GM23248 (cell line): ENCODE measurements at regions not wholly inside any gene's neighbourhood (a gene's known extent, or its start where the extent isn't known, plus 50 kb on each side); places are given as distances from the start of the nearest gene placed in this dataset.

Experiments used
- EZH2 ChIP-seq: fragments of 200-600 bp; sonication (generic); IDR thresholded peaks from 2 replicates; pipeline ENCODE4 v1.6.1; 2018; ENCODE audit warnings: antibody characterized with exemption, mild to moderate bottlenecking; ENCODE audit not compliant: insufficient read depth, poor library complexity, severe bottlenecking
- EZH2phosphoT487 ChIP-seq: fragments of 200-600 bp; sonication (generic); IDR thresholded peaks from 2 replicates; pipeline ENCODE4 v1.6.1; 2018; ENCODE audit warnings: antibody characterized with exemption, moderate library complexity, mild to moderate bottlenecking, low read depth; ENCODE audit not compliant: insufficient read depth

DNA sequence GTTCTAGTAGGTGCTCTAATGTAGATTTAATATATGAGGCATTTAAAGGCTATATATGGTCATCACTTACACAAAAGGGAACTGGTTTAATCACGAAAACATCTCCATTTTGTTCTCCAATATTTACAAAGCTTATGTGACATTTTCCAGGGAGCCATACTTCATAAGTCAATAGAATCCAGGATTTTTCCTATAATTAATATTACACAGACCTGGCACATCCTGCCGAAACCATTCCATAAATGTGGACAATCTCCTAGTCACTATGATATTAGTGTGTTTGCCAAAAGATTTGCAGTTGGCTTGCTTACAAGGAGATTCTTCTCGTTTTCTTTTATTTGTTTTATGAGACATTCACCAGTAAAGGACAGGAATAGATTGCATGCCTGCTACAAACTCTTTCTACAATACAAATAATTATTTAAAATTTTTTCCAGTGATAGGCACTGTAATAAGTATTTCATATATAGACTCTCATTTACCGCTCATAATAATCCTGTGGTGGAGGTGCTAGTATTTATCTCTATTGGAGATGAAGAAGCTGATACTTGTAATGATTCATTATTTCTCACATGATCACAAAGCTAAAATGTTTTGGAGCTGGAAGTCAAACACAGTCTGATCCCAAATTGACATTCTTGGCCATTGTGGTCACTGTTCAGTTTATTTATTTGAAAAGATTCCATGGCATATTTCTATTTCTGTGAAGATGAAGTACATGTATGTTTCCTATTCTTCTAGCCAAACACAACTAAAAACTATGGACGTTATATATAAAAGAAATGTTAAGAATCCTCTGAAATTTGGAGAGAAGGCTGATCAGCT lies 597.0 kb downstream of the HTR1B start:
- no peak for TF ChIP-seq EZH2
- TF ChIP-seq EZH2phosphoT487, result no peak
